Activated CD4-positive, alpha-beta T cell treated with anti-CD3 and anti-CD28 coated beads, Interleukin-2, amount 10 ng/mL, durations not matched to agents 7 days and 5 days (primary cell): ENCODE measurements at regions not wholly inside any gene's neighbourhood (a gene's known extent, or its start where the extent isn't known, plus 50 kb on each side); places are given as distances from the start of the nearest gene placed in this dataset.

Experiments used
- CTCF ChIA-PET: fragments of 350-600 bp; sonication (Branson Sonifier 250); formaldehyde crosslinking; loops from one replicate; lab custom pipeline; 2021; ENCODE audit warnings: antibody characterized with exemption; lab: Charles Lee
- POLR2A ChIA-PET: fragments of 350-600 bp; sonication (Branson Sonifier 250); formaldehyde crosslinking; loops from one replicate; lab custom pipeline; 2021; ENCODE audit warnings: antibody characterized with exemption; lab: Charles Lee
- DNase-seq: peaks from one replicate; pipeline ENCODE4 v3.0.0-alpha.2; 2020
- H3K27ac Mint-ChIP-seq: one replicate; pipeline ENCODE4 v1.8.0; 2021; ENCODE audit warnings: mild to moderate bottlenecking, moderate library complexity, mixed read lengths
- H3K27me3 Mint-ChIP-seq: one replicate; pipeline ENCODE4 v1.8.0; 2021; ENCODE audit warnings: mixed read lengths
- H3K36me3 Mint-ChIP-seq: one replicate; pipeline ENCODE4 v1.8.0; 2021; ENCODE audit warnings: low read depth, mixed read lengths
- H3K4me1 Mint-ChIP-seq: one replicate; pipeline ENCODE4 v1.8.0; 2021; ENCODE audit warnings: mixed read lengths
- H3K4me3 Mint-ChIP-seq: one replicate; pipeline ENCODE4 v1.8.0; 2021; ENCODE audit warnings: mild to moderate bottlenecking, moderate library complexity, mixed read lengths
- H3K9me3 Mint-ChIP-seq: one replicate; pipeline ENCODE4 v1.8.0; 2021; ENCODE audit warnings: mixed read lengths

- H3K27me3 Mint-ChIP-seq, result peaks cover 5% of the 10 kb centered on the region
- no peak overlapping the region for H3K27ac Mint-ChIP-seq
- no peak overlapping the region for H3K4me3 Mint-ChIP-seq
- H3K36me3 Mint-ChIP-seq, result no peaks in the 10 kb centered on the region
- H3K9me3 Mint-ChIP-seq, result no peaks in the 10 kb centered on the region
- ChIA-PET CTCF (no interaction called here), POLR2A (no interaction called here)
- no peaks in the 10 kb centered on the region for H3K4me1 Mint-ChIP-seq
- DNase-seq, result no peak
These were observed 80.8 kb upstream of the SEMA6A start for GRCh38 chr5:116655431-116655830.

- Mint-ChIP-seq H3K27me3 (peaks cover 5% of the 10 kb centered on the region), H3K4me1 (no peaks in the 10 kb centered on the region), H3K36me3 (no peaks in the 10 kb centered on the region), H3K9me3 (no peaks in the 10 kb centered on the region), H3K4me3 (no peak overlapping the region), H3K27ac (no peak overlapping the region)
- DNase-seq, result no peak
- ChIA-PET POLR2A (no interaction called here), CTCF (interaction anchor here (0.6 kb wide), 1 partner anchor 28 kb away, joined by 4 read pairs; no protein-coding TSS in a partner anchor)
These were observed 80.3 kb upstream of the SEMA6A start for GRCh38 chr5:116654925-116655324.

GRCh38 chr5:116652903-116653302 is 78.3 kb upstream of the SEMA6A start:
- H3K36me3 Mint-ChIP-seq, result no peaks in the 10 kb centered on the region
- H3K4me1 Mint-ChIP-seq, result no peaks in the 10 kb centered on the region
- H3K4me3 Mint-ChIP-seq, result no peak overlapping the region
- ChIA-PET CTCF (no interaction called here), POLR2A (no interaction called here)
- H3K27me3 Mint-ChIP-seq, result peaks cover 5% of the 10 kb centered on the region
- no peak for DNase-seq
- no peaks in the 10 kb centered on the region for H3K9me3 Mint-ChIP-seq
- no peak overlapping the region for H3K27ac Mint-ChIP-seq

- ChIA-PET CTCF (no interaction called here), POLR2A (no interaction called here)
- Mint-ChIP-seq H3K4me1 (no peaks in the 10 kb centered on the region), H3K36me3 (no peaks in the 10 kb centered on the region), H3K27me3 (peaks cover 5% of the 10 kb centered on the region), H3K4me3 (no peak overlapping the region), H3K27ac (no peak overlapping the region), H3K9me3 (no peaks in the 10 kb centered on the region)
- no peak for DNase-seq
These were observed 77.6 kb upstream of the SEMA6A start for GRCh38 chr5:116652196-116652729.

GRCh38 chr5:116651653-116652052 is 77.0 kb upstream of the SEMA6A start:
- H3K9me3 Mint-ChIP-seq, result no peaks in the 10 kb centered on the region
- no peak overlapping the region for H3K27ac Mint-ChIP-seq
- no peak overlapping the region for H3K4me3 Mint-ChIP-seq
- H3K36me3 Mint-ChIP-seq, result no peaks in the 10 kb centered on the region
- ChIA-PET POLR2A (no interaction called here), CTCF (no interaction called here)
- DNase-seq, result no peak
- peaks cover 2% of the 10 kb centered on the region for H3K27me3 Mint-ChIP-seq
- H3K4me1 Mint-ChIP-seq, result no peaks in the 10 kb centered on the region

- ChIA-PET POLR2A (no interaction called here), CTCF (no interaction called here)
- DNase-seq, result no peak
- Mint-ChIP-seq H3K4me1 (no peaks in the 10 kb centered on the region), H3K4me3 (no peak overlapping the region), H3K27me3 (no peaks in the 10 kb centered on the region), H3K36me3 (no peaks in the 10 kb centered on the region), H3K27ac (no peak overlapping the region), H3K9me3 (no peaks in the 10 kb centered on the region)
These were observed 76.3 kb upstream of the SEMA6A start for GRCh38 chr5:116650964-116651363.

- no peaks in the 10 kb centered on the region for H3K4me1 Mint-ChIP-seq
- H3K4me3 Mint-ChIP-seq, result no peak overlapping the region
- no peak overlapping the region for H3K27ac Mint-ChIP-seq
- no peaks in the 10 kb centered on the region for H3K27me3 Mint-ChIP-seq
- POLR2A ChIA-PET, result no interaction called here
- CTCF ChIA-PET, result no interaction called here
- no peaks in the 10 kb centered on the region for H3K36me3 Mint-ChIP-seq
- no peak for DNase-seq
- H3K9me3 Mint-ChIP-seq, result no peaks in the 10 kb centered on the region
These were observed 75.9 kb upstream of the SEMA6A start for GRCh38 chr5:116650544-116650943.

GRCh38 chr5:116646611-116647289 is 72.1 kb upstream of the SEMA6A start:
- no peaks in the 10 kb centered on the region for H3K4me1 Mint-ChIP-seq
- H3K27me3 Mint-ChIP-seq, result no peaks in the 10 kb centered on the region
- CTCF ChIA-PET, result no interaction called here
- no peak for DNase-seq
- H3K4me3 Mint-ChIP-seq, result no peak overlapping the region
- POLR2A ChIA-PET, result no interaction called here
- H3K9me3 Mint-ChIP-seq, result no peaks in the 10 kb centered on the region
- no peaks in the 10 kb centered on the region for H3K36me3 Mint-ChIP-seq
- H3K27ac Mint-ChIP-seq, result no peak overlapping the region

GRCh38 chr5:116645627-116646026 is 71.0 kb upstream of the SEMA6A start:
- no peaks in the 10 kb centered on the region for H3K27me3 Mint-ChIP-seq
- no peaks in the 10 kb centered on the region for H3K36me3 Mint-ChIP-seq

GRCh38 chr5:116640236-116640635 is 65.6 kb upstream of the SEMA6A start:
- Mint-ChIP-seq H3K4me1 (no peaks in the 10 kb centered on the region), H3K9me3 (no peaks in the 10 kb centered on the region), H3K27me3 (no peaks in the 10 kb centered on the region), H3K36me3 (no peaks in the 10 kb centered on the region), H3K4me3 (no peak overlapping the region), H3K27ac (no peak overlapping the region)
- ChIA-PET POLR2A (no interaction called here), CTCF (no interaction called here)
- no peak for DNase-seq

More at GRCh38 chr5:116645627-116646026, 71.0 kb upstream of the SEMA6A start:
- H3K9me3 Mint-ChIP-seq, result no peaks in the 10 kb centered on the region
- ChIA-PET CTCF (no interaction called here), POLR2A (no interaction called here)
- no peaks in the 10 kb centered on the region for H3K4me1 Mint-ChIP-seq
- H3K4me3 Mint-ChIP-seq, result no peak overlapping the region
- DNase-seq, result no peak
- H3K27ac Mint-ChIP-seq, result no peak overlapping the region

- no peaks in the 10 kb centered on the region for H3K27me3 Mint-ChIP-seq
- H3K4me3 Mint-ChIP-seq, result no peak overlapping the region
- no peak for DNase-seq
- CTCF ChIA-PET, result interaction anchor here (1.6 kb wide), 1 partner anchor 35 kb away, joined by 3 read pairs; no protein-coding TSS in a partner anchor
- POLR2A ChIA-PET, result no interaction called here
- H3K9me3 Mint-ChIP-seq, result no peaks in the 10 kb centered on the region
- no peaks in the 10 kb centered on the region for H3K4me1 Mint-ChIP-seq
- no peak overlapping the region for H3K27ac Mint-ChIP-seq
- no peaks in the 10 kb centered on the region for H3K36me3 Mint-ChIP-seq
These were observed 62.6 kb upstream of the SEMA6A start for GRCh38 chr5:116637149-116637740.

GRCh38 chr5:116632890-116633289 is 58.3 kb upstream of the SEMA6A start:
- H3K4me3 Mint-ChIP-seq, result no peak overlapping the region
- ChIA-PET CTCF (no interaction called here), POLR2A (no interaction called here)

GRCh38 chr5:116631147-116631546 is 56.5 kb upstream of the SEMA6A start:
- ChIA-PET CTCF (no interaction called here), POLR2A (no interaction called here)
- H3K27ac Mint-ChIP-seq, result no peak overlapping the region
- no peaks in the 10 kb centered on the region for H3K27me3 Mint-ChIP-seq
- no peak overlapping the region for H3K4me3 Mint-ChIP-seq
- no peaks in the 10 kb centered on the region for H3K4me1 Mint-ChIP-seq
- H3K36me3 Mint-ChIP-seq, result no peaks in the 10 kb centered on the region
- H3K9me3 Mint-ChIP-seq, result no peaks in the 10 kb centered on the region
- DNase-seq, result no peak

More at GRCh38 chr5:116632890-116633289, 58.3 kb upstream of the SEMA6A start:
- Mint-ChIP-seq H3K27ac (no peak overlapping the region), H3K27me3 (no peaks in the 10 kb centered on the region), H3K4me1 (no peaks in the 10 kb centered on the region), H3K9me3 (no peaks in the 10 kb centered on the region), H3K36me3 (no peaks in the 10 kb centered on the region)
- DNase-seq, result no peak
